Amygdala (tissue), 56 donors: ENCODE measurements at regions not wholly inside any gene's neighbourhood (a gene's known extent, or its start where the extent isn't known, plus 50 kb on each side); places are given as distances from the start of the nearest gene placed in this dataset.
"Not testable (repeated sequence)": the region's sequence is repeated elsewhere in the genome, so short reads cannot be mapped to it uniquely, and the experiment has no call there.

Experiments used
- DNase-seq, 56 donors: peaks; one replicate each; lab custom pipeline; 2025; lab: John Stamatoyannopoulos, UW

DNA sequence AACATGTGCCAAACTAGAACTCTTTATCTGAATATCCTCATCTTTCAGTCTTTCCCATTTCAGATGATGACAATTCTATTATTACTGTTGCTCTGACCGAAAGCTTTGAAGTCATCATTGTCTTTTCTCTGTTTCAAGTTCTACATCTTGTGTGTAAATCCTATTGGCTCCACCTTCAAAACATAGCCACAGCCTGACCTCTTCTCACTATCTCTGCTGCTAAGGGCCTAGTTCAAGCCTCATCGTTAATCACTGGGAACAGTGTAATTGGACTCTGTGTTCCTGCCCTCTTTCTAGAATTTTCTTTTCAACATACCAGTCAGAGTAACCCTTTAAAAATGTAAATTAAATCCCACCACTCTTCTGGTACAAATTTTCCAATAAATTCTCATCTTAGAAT lies 105.1 kb downstream of the OXSM start:
- no peak for DNase-seq

DNA sequence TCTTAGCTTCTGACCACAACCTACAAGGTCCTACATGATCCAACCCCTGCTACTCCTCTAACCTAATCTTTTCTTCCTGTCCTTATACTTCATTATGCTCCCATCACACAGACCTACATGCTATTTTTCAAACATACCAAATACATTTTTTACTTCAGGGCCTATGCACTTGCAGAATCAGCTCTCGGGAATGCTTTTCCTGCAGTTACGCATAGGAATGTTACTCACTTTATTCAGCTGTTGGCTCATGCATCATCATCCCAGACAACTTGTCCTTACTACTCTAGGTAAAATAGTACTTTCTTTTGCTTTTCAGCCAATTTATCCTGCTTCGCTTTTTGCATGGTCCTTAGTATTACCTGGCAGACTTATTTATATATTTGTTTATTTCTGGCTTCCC lies 105.6 kb downstream of the OXSM start:
- DNase-seq: no peak

DNA sequence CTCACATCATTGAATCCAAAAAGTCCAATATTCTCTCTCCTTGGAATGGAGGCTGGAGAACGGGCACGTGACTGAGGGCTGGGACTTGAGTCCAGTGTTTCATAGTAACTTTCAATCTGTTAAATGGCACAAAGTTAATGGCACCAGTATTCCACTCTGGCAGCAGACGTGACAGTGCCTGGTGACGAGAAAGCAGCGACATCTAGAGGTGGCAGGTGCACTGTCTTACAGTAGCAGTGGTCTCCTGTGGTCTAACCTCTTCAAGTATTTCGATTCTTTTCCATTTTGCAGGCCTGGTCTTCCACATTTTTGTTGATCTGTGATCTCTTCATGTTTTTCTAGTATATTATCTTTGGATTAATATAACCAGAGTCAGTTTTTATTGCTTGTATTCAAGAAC lies 107.1 kb downstream of the OXSM start:
- no peak for DNase-seq

- DNase-seq: no peak
These were observed 109.6 kb downstream of the OXSM start for GRCh38 chr3:25899352-25900101.

DNA sequence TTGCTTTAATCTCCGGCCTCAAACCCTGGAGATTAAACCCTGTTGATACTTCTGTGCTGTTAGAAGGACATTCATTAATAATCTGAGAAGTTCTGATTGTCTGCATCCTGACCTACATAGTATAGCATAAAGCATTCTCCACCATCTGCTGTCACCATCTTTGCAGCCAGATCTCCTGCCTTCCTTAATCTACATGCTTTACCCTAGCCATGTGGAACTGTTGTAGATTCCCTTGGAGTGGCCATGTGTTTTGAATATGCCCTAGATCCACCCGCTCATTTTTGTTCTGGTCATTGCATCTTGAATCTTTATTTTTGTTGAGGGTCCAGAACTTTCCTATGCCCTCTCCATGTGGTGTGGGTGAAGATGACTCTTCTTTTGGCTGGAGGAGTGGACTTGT lies 110.3 kb downstream of the OXSM start:
- no peak for DNase-seq

- DNase-seq: no peak
These were observed 111.9 kb downstream of the OXSM start for GRCh38 chr3:25901796-25902195.

DNA sequence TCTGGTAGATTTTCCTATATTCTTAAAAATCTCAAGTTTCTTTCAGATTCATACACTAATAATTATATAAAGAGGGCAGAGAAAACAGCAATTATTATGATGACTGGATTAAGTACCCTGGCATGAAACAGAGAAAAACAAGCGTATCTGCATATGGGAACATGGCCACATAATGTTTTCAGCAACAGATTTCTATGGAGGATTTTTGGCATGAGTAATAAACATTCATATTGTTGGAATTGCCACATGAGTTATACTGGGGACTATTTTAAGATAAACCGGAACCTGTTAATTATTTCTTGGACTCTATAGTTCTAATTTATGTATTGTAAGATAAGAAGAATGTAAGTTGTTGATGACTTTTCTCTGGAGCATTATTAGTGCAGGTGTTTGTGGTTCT lies 112.7 kb downstream of the OXSM start:
- no peak for DNase-seq

DNA sequence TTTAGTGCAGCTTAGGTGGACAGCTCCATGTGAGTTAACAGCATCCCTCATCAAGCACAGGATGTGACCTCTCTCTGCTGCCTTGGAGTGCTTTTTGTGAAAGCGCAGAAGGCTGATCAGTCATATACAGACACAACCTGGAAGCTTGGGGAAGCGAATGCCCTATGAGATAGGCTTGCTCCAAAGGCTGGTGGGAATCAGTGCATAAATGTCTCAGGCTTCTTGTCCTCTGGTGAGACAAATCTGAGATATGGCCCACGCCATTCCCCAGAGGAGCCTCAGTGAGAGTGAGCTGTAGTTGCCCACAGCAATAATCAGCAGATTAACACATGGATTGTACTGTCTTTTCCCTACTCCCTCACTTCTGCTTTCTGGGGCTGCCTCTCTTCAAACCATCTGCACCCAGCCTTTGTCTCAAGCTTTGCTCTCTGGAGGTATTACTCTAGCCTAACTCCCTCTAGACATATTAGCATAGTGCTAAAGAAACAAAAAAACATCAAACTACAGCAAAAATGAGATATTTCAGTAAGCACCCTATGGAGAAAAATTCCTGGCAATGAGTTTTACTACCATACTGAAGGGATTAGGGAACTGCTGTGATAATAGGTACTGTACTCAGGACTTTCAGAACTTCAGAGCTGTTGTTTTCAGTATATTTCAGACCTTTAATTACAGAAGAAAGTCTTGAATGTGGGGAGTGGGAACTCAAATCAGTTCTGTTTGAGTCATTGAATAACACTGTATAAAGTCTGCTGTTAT lies 113.7 kb downstream of the OXSM start:
- DNase-seq: peak in 1 of 56 donors; percentile 2

DNA sequence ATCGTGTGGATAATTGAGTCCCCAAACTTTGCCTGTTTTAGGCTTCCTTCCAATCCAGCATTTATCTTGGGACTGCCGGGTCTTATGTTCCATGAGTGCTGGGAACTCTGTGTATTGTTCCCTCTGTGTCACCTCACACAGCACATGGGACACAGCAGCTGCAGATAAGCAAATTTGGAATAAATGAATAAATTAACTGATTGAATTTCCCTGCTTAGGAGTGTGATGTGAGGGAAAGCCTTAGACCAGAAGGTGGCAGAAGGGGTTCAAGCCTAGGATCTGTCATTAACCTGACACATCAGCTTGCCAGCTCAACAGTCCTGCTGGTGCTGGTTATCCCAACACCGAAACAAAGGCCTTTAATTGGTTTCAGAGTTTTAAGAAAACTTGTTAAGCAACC lies 114.3 kb downstream of the OXSM start:
- peak in 9 of 56 donors; percentile 2 to 14 (median 8) for DNase-seq

GRCh38 chr3:25906132-25906906 lies 116.4 kb downstream of the OXSM start:
- DNase-seq: no peak

DNA sequence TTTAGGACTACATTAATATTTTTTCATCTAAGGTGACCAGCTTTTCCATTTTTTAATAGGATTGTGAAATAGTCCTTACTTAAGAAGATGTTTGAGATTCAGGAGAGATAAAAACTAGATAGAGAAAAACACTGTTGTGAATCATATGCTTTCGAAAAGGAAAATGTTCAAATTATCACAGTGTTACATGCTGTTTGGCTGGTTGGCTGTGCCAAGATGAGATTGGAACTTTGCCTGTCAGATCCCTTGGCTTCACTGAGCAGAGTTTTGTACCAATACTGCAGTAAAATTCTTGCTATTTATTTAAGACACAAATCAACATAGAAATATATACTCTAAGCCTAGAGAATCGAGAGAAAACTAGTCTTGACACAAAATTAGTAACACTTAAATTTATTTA lies 117.2 kb downstream of the OXSM start:
- peak in 5 of 56 donors; percentile 3 to 23 (median 12) for DNase-seq

DNA sequence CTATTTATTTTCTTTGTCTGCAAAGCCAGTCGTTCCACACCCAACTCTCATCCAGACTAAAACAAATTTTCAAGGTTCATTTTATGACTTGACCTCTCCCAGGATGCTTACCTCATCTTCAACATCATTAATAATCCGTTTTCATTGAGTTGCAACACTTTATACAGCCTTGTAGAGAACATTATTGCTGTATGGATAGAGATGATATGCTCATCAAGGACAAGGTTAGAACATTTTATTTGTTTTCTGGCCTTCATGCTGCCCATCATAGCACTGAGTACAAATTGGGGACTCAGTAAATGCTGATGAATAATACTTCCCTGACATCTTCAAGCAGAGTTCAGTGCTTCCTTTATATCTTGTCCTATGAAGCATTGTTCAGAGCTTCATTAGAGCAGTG lies 120.2 kb downstream of the OXSM start:
- no peak for DNase-seq

- peak in 9 of 56 donors; percentile 2 to 56 (median 8) for DNase-seq
These were observed 121.1 kb downstream of the OXSM start for GRCh38 chr3:25910997-25911396.

DNA sequence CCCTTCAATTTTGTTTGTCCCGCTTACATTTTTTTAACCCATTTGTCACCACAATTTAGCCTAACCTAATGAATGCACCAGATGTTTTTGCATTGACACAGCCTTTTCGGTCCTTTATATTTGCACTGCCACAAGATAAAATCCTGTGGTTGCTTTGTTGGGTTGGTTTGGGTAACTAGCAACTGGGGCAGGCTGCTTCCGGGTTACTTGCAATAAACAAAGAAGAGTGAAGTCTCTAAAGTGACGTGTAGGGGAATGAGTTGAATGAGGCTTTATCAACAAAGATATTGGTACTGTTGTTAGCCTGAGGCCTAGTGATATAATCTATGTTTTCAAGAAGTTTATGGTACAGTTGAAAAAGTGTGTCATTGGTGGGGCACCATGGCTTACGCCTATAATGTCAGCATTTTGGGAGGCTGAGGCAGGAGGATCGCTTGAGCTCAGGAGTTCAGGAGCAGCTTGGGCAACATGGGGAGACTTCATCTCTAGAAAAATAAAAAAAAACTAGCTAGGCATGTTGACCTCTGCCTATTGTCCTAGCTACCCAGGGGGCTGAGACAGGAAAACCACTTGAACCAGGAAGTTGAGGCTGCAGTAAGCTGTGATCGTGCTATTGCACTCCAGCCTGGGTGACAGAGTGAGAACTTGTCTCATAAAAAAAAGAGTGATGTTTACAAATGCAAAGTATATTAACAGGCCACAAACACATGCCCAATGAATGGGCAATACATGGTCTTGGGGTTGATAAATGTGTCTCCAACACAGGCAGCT lies 121.8 kb downstream of the OXSM start:
- DNase-seq: no peak

DNA sequence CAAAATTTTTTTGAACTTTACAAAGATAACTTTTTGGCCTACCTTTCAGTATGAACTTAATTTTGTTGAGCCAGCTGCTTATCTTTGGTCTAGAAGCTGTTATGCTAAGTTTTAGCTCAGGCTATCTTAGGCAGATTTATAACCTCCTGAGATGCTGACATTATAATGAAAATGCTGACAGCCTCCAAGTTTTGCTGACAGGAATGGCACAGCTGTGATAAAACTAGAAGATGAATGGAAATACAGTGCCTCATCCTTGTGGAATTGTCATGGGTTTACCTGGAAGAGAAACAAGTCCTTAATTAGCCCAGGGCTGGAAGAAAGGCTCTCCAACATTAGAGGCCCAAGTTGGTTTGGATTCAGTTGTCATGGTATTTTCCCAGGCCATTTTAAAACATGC lies 123.3 kb downstream of the OXSM start:
- DNase-seq: no peak

DNA sequence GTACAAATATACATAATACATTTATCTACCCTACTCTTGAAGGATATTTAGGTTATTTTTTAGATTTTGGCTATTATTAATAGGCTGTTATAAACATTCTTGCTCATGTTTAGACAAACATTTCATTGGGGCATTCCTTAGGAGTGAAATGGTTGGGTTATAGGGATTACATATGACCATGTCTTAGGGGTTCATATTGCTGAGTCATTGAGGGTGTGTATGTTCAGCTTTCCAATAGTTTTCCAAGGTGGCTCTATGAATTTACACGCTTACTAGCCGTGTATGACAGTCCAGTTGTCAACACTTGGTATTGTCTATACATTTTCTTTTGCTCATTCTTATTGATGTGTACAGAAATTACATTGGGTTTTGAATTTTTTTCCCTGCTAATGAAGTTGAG lies 125.8 kb downstream of the OXSM start:
- no peak for DNase-seq

GRCh38 chr3:25916321-25916720 lies 126.4 kb downstream of the OXSM start:
- DNase-seq: no peak

- not testable (repeated sequence) for DNase-seq
These were observed 142.1 kb downstream of the OXSM start for GRCh38 chr3:25931967-25932366.

DNA sequence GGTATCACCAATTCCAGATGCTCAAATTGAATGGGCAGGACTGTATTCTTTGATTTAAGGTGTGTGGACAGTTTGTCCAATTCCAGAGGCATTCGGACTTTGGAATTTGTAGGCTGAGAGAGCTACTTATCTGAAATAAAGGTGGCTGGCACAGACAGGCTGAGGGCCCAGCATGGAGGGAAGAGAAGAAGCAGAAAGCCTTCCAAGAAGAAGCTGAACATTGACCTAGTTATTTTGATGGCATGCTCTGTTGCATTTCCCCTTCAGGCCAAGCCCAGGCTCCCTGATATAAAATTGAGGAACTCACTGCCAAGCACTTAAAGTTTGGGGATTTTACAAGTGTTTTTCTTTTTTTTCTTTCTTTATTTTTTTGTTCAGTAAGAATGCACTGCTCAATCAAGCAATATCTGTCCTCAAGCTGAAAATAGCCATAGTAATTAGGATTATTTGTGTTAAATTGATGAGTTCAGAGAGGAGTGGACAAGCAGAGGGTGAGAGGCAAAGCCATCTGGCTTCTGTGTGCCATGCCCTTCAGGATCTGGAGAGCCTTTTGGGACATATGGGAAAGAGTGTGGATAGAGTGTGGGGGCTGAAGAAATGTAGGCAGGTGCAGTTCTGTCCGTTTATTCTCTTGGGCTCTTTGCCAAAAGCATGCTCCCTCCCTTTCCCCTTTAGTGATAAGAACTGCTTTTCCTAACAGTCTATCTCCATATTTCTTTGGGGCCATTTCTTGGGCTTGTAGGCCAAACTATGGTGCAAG lies 148.9 kb downstream of the OXSM start:
- DNase-seq: no peak

DNA sequence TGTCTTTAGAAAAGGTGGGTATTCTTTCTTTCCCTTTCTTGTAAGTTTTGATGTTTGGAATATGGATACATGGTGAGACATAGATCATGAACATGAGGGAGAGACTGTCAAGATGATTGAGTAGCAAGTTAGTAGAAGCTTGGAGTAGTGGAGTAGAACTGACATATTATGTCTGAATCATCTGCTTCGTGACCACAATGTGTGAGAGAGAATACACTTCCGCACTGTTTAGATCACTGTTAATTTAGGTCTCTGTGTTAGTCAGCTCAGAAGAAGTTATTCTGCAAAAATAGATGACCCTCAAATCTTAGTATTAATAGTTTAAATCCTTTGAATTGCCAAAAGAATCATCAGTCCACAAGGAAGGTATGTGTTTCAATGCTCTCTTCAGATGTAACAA lies 151.0 kb downstream of the OXSM start:
- no peak for DNase-seq
